ENCODE measurements at regions not wholly inside any gene's neighbourhood (a gene's known extent, or its start where the extent isn't known, plus 50 kb on each side); places are given as distances from the start of the nearest gene placed in this dataset.

GRCh38 chrX:110557864-110558263 is 199.2 kb downstream of the RTL9 start:
- Histone ChIP-seq H3K9me3 (peaks cover 9% of the 10 kb centered on the region; the same call in 1 of the 2 replicates), H4K20me1 (ENCODE audit: insufficient read depth) (no peaks in the 10 kb centered on the region), H3K79me2 (ENCODE audit: insufficient read depth) (no peaks in the 10 kb centered on the region), H3F3A (replicated peaks; ENCODE audit: insufficient read depth) (no peaks in the 10 kb centered on the region), H3K27ac (ENCODE audit: low read depth in 2 of 2, low read length in 1 of 2) (no peak overlapping the region), H3K9ac (no peak overlapping the region), H3K4me2 (no peak overlapping the region), H2AFZ (ENCODE audit: low read depth) (no peak overlapping the region), H3K36me3 (replicated peaks in 1 of 2; ENCODE audit: control insufficient read depth in 1 of 2, insufficient read depth in 2 of 2, low read length in 1 of 2) (no peaks in the 10 kb centered on the region), H3K4me3 (ENCODE audit: low read depth in 2 of 2, low read length in 1 of 2) (no peak overlapping the region), H3K4me1 (ENCODE audit: control insufficient read depth in 1 of 2, insufficient read depth in 2 of 2, low read depth in 1 of 2, low read length in 1 of 2) (no peaks in the 10 kb centered on the region), H3K9me2 (no peaks in the 10 kb centered on the region), H3K27me3 (ENCODE audit: insufficient read depth) (no peaks in the 10 kb centered on the region)
- no peak for TF ChIP-seq FOXJ3 (CRISPR knock-in tag; IDR thresholded peaks at IDR 0.05)
- no peak for TF ChIP-seq MXI1 (IDR thresholded peaks at IDR 0.05; ENCODE audit: low read depth, low read length)
- no peak for TF ChIP-seq EP300 (IDR thresholded peaks at IDR 0.05; ENCODE audit: borderline replicate concordance in 1 of 2, low read depth in 1 of 2, low read length in 1 of 2)
- no peak for TF ChIP-seq RFX5 (IDR thresholded peaks at IDR 0.05; ENCODE audit: low read length)
- TF ChIP-seq SIN3A (IDR thresholded peaks at IDR 0.05; ENCODE audit: borderline replicate concordance, low read depth, low read length) = no peak
- no peak for TF ChIP-seq MAX (IDR thresholded peaks at IDR 0.05; ENCODE audit: low read depth)
- TF ChIP-seq FOXM1 (IDR thresholded peaks at IDR 0.05; ENCODE audit: low read depth) = no peak
- no peak for TF ChIP-seq USF2 (IDR thresholded peaks at IDR 0.05; ENCODE audit: borderline replicate concordance, low read depth, low read length)
- DNase-seq = no peak
- ChIA-PET CTCF (no interaction called here), POLR2A (no interaction called here)
- 12% methylated on average over 5 of the region's 12 CpGs for WGBS (ENCODE audit: low lambda C conversion rate)

GRCh38 chrX:110558406-110558805 is 199.8 kb downstream of the RTL9 start:
- WGBS (ENCODE audit: low lambda C conversion rate) = 19% methylated on average over 6 of the region's 16 CpGs
- H4K20me1 ChIP-seq (ENCODE audit: insufficient read depth) = no peaks in the 10 kb centered on the region
- CTCF ChIA-PET = no interaction called here

More at GRCh38 chrX:110558406-110558805, 199.8 kb downstream of the RTL9 start:
- Histone ChIP-seq H3K9me2 (no peaks in the 10 kb centered on the region), H3K4me1 (ENCODE audit: control insufficient read depth in 1 of 2, insufficient read depth in 2 of 2, low read depth in 1 of 2, low read length in 1 of 2) (no peaks in the 10 kb centered on the region), H3K9me3 (peaks cover 9% of the 10 kb centered on the region; the same call in 1 of the 2 replicates), H3K79me2 (ENCODE audit: insufficient read depth) (no peaks in the 10 kb centered on the region), H3K27ac (ENCODE audit: low read depth in 2 of 2, low read length in 1 of 2) (no peak overlapping the region), H3K27me3 (ENCODE audit: insufficient read depth) (no peaks in the 10 kb centered on the region), H2AFZ (ENCODE audit: low read depth) (no peak overlapping the region), H3K4me2 (no peak overlapping the region), H3K9ac (no peak overlapping the region), H3F3A (replicated peaks; ENCODE audit: insufficient read depth) (no peaks in the 10 kb centered on the region), H3K36me3 (replicated peaks in 1 of 2; ENCODE audit: control insufficient read depth in 1 of 2, insufficient read depth in 2 of 2, low read length in 1 of 2) (no peaks in the 10 kb centered on the region), H3K4me3 (ENCODE audit: low read depth in 2 of 2, low read length in 1 of 2) (no peak overlapping the region)
- no peak for DNase-seq
- POLR2A ChIA-PET = no interaction called here
- TF ChIP-seq USF2 (IDR thresholded peaks at IDR 0.05; ENCODE audit: borderline replicate concordance, low read depth, low read length) = no peak
- TF ChIP-seq TCF12 (IDR thresholded peaks at IDR 0.05) = no peak
- TF ChIP-seq ELF1 (IDR thresholded peaks at IDR 0.05) = no peak
- no peak for TF ChIP-seq PBX3 (IDR thresholded peaks at IDR 0.05)
- TF ChIP-seq RCOR1 (IDR thresholded peaks at IDR 0.05; ENCODE audit: low read length) = no peak
- no peak for TF ChIP-seq YY1 (IDR thresholded peaks at IDR 0.05; ENCODE audit: low read depth)
- no peak for TF ChIP-seq GABPA (IDR thresholded peaks at IDR 0.05; ENCODE audit: low read depth)
- TF ChIP-seq, protein P1, sequence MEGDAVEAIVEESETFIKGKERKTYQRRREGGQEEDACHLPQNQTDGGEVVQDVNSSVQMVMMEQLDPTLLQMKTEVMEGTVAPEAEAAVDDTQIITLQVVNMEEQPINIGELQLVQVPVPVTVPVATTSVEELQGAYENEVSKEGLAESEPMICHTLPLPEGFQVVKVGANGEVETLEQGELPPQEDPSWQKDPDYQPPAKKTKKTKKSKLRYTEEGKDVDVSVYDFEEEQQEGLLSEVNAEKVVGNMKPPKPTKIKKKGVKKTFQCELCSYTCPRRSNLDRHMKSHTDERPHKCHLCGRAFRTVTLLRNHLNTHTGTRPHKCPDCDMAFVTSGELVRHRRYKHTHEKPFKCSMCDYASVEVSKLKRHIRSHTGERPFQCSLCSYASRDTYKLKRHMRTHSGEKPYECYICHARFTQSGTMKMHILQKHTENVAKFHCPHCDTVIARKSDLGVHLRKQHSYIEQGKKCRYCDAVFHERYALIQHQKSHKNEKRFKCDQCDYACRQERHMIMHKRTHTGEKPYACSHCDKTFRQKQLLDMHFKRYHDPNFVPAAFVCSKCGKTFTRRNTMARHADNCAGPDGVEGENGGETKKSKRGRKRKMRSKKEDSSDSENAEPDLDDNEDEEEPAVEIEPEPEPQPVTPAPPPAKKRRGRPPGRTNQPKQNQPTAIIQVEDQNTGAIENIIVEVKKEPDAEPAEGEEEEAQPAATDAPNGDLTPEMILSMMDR (IDR thresholded peaks at IDR 0.05) = no peak
- TF ChIP-seq, protein P2, sequence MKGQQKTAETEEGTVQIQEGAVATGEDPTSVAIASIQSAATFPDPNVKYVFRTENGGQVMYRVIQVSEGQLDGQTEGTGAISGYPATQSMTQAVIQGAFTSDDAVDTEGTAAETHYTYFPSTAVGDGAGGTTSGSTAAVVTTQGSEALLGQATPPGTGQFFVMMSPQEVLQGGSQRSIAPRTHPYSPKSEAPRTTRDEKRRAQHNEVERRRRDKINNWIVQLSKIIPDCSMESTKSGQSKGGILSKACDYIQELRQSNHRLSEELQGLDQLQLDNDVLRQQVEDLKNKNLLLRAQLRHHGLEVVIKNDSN (IDR thresholded peaks at IDR 0.05; ENCODE audit: borderline replicate concordance, low read depth) = no peak
- TF ChIP-seq RFX5 (IDR thresholded peaks at IDR 0.05; ENCODE audit: low read length) = no peak
- TF ChIP-seq ZBTB33 (IDR thresholded peaks at IDR 0.05; ENCODE audit: borderline replicate concordance, low read depth) = no peak
- no peak for TF ChIP-seq TAF1 (IDR thresholded peaks at IDR 0.05; ENCODE audit: borderline replicate concordance, low read depth, low read length)
